HG03175 (cell line): ENCODE measurements at regions not wholly inside any gene's neighbourhood (a gene's known extent, or its start where the extent isn't known, plus 50 kb on each side); places are given as distances from the start of the nearest gene placed in this dataset.

Source experiments
- ATAC-seq: cut with Tn5 transposase; IDR thresholded peaks from one replicate; pipeline ENCODE4 v1.9.1; 2021; ENCODE audit warnings: mild to moderate bottlenecking, moderate library complexity; ENCODE audit not compliant: unreplicated experiment

DNA sequence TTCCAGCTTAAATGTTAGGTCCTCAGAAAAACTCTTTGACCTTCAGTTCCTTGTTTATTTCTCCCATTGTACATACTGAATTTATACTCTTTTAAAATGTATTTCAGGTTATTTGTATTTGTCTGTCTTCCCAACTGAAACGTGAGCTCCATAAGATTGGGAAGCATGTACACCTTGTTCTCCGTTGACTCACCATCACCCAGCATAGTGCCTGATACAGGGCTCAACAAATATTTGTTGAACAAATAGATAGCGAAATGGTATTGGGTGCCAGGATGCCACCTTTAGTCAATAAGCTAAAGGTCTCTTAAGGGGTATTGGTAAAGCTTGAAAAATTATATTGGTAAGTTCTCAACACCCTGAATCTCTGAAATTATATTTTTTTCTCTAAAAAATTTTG lies 1841.3 kb upstream of the CELF4 start:
- ATAC-seq, result no peak

DNA sequence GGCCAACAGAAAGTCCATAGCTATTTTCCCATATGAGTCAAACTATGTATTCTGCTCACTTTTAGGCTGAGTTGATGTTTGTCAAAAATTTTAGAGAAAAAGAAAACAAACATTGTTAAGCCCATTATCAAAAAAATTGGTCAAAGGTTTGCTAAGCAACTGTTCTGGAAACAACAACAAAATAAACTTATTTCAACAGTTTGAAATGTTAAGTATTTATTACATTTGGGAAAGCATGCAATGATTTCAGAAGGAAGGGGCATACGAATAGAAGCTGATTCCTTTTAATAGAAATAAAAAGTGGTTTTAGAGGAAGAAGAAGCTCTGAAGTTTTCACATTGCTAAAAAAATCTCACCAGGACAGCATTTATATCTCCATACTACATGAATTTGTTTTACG lies 1837.5 kb upstream of the CELF4 start:
- no peak for ATAC-seq

DNA sequence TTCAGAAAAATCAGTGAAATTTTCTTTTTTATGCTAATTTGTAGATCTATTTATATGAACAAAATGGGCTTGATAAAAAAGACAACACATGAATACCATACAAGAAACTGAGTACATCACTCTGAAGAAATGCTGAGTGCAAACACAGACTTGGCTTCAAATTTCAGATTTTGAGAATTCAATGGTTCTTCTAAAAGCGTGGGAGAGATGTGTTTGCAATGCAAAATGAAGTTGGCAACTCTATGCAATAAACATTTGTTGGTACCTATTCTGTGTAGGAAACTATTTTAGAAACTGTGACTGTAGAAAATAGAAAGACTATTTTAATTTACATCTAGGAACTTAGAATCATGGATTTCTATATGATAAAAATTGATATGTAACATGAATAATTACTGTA lies 1834.1 kb upstream of the CELF4 start:
- ATAC-seq, result no peak

- ATAC-seq, result no peak
These were observed 1830.6 kb upstream of the CELF4 start for GRCh38 chr18:39396168-39396567.

DNA sequence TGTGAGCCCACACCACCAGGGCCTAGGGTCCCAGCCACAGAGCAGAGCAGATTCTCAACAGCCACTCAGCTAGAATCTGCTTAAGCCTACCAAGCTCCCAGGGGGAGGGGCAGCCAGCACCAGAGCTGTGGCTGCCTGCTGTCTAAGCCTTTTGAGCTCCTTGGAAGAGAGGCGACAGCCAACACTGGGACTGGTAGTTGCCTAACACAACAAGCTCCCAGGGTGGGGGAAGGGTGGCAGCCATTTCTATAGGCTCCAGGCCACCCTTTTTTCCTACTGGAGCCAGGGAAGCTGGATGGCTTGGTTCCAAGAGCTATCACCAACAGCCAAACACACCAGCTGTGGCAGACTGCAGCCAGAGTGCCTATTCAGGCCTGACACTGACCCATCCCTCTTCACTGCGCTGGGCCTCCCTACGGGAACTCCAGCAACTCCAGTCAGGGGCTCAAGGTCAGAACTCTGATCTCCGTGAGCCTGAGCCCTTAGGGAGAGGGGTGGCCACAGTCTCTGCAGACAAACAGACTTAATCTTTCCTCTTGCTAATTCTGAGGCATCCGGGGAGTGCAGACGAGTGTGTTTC lies 1824.3 kb upstream of the CELF4 start:
- no peak for ATAC-seq

DNA sequence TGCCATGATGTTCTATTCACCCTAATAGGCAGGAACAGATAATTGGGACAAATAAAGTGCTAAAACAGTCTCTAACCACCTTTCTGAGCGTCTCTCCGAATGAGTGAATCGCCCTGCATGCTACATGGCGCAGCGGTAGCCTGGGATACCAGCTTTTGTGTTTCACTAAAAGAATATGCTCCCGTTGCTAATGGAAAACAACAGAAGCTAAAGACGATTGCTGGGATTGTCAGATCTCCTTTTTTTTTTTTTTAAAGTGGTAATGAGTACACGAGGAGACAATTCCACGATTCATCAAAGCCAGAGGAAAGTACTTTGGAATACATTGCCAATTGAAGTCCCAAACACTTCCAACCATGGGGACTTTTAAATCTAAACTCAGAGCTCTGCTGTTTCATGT lies 1815.3 kb upstream of the CELF4 start:
- ATAC-seq, result no peak

GRCh38 chr18:39380186-39380725 lies 1814.7 kb upstream of the CELF4 start:
- ATAC-seq, result no peak

DNA sequence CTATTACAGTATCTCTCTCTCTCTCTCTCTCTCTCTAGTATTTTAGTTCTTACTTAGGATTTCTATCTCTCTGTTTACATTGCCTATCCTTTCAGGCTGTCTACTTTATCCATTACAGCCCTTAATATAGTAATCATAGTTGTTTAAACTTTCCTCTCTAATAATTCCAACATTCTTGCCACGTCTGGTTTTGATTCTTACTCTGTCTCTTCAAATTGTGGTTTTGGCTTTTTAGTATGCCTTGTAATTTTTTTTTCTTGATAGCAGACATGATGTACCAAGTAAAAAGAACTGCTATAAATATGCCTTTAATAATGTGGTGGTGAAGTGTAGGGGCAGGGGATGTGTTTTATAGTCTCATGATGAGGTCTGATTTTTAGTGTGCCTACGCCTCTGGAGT lies 1809.5 kb upstream of the CELF4 start:
- ATAC-seq, result no peak

- ATAC-seq, result no peak
These were observed 1806.4 kb upstream of the CELF4 start for GRCh38 chr18:39371996-39372395.

- no peak for ATAC-seq
These were observed 1801.1 kb upstream of the CELF4 start for GRCh38 chr18:39366656-39367055.

- ATAC-seq, result no peak
These were observed 1800.4 kb upstream of the CELF4 start for GRCh38 chr18:39365836-39366485.

- no peak for ATAC-seq
These were observed 1794.5 kb upstream of the CELF4 start for GRCh38 chr18:39360072-39360471.

DNA sequence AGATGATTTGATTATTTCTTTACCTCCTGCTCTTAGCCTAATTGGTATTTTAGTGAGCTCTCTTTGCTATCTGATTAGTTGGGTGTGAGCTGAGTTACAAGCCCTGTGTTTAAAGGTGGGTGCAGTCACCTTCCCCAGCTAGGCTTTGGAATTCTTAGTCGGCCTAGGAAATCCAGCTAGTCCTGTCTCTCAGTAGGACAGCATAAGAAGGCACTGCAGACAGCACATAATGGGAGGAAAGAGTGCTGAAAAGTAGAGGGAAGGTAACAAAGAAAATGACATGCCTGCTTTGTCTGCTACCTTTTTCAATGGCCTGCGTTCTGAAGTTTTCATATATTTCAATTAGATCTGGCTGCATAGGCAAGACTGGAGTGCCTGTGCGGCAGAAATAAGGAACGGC lies 1794.0 kb upstream of the CELF4 start:
- ATAC-seq, result no peak

GRCh38 chr18:39350945-39351344 lies 1785.3 kb upstream of the CELF4 start:
- ATAC-seq, result no peak

DNA sequence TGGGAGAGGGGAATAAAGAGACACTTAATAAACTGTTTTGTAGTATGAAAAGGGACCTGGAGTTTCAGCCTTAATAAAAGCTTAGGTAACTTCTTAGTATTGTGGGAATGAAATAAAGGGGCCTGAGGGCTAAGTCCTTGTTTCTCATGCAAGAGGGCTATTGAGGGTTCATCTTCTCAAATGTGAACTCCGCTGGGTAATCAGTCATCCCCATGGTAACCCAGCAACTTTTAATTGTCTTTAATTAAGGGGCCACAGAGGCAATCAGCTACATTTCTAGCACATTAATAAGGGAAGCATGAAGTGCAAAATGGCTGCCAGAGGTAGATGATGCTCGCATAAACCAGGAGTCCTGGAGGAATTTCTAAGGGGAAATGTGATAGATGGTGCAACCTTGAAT lies 1784.2 kb upstream of the CELF4 start:
- no peak for ATAC-seq

GRCh38 chr18:39348757-39349156 lies 1783.2 kb upstream of the CELF4 start:
- no peak for ATAC-seq

GRCh38 chr18:39347701-39348100 lies 1782.1 kb upstream of the CELF4 start:
- no peak for ATAC-seq

- ATAC-seq, result no peak
These were observed 1781.3 kb upstream of the CELF4 start for GRCh38 chr18:39346916-39347315.

GRCh38 chr18:39345321-39345720 lies 1779.7 kb upstream of the CELF4 start:
- ATAC-seq, result no peak

DNA sequence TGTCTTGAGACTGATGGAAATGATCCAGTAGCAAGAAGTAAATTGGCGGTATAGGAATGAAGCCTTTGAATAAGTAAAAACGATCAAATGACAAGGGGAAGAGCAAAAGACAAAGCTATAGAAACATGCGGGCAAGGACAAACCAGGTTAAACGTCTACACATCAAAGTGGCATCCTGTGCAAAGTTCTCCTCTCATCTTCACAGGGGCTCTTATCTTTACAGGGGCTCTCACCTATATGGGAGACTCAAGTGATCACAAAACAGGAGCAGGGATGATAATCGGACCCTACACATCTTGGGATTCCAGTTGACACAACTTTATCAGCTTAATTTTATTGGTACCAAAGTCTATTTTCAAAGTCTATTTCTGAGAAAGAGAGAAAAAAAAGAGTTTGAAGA lies 1778.9 kb upstream of the CELF4 start:
- ATAC-seq, result no peak

- ATAC-seq, result no peak
These were observed 1775.5 kb upstream of the CELF4 start for GRCh38 chr18:39341129-39341528.

DNA sequence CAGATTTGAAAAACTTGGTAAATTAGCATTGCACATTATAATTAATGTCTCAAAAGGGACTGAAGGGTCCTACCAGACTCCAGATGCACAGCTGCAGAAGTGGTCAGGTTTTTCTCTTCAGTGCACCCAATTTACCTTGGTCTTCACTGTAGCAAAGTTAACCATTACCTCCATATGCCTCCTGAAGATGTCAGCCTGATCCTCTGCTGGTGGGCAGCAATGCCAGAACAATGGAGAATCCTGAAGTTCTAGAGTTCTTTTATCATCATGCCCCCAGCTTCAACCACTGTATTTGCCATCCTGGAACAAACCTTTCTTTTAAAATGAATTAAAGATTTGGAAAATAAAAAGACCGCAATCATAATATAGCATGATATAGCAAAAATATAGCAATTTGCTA lies 1774.8 kb upstream of the CELF4 start:
- ATAC-seq, result no peak
